OCI-LY7 (cell line): ENCODE measurements at regions not wholly inside any gene's neighbourhood (a gene's known extent, or its start where the extent isn't known, plus 50 kb on each side); places are given as distances from the start of the nearest gene placed in this dataset.

ENCODE experiments used
- CTCF ChIP-seq: fragments of 200-600 bp; sonication (generic); conservative IDR thresholded peaks from 2 replicates; pipeline ENCODE4 v1.5.1; 2014; ENCODE audit warnings: mild to moderate bottlenecking, antibody characterized with exemption, low read length, moderate library complexity, mixed read lengths
- EZH2phosphoT487 ChIP-seq: fragments of 200-600 bp; sonication (generic); IDR thresholded peaks from 2 replicates; pipeline ENCODE4 v1.6.1; 2018; ENCODE audit warnings: low read depth, borderline replicate concordance, mild to moderate bottlenecking, mixed run types, antibody characterized with exemption, low read length, moderate library complexity, mixed read lengths

DNA sequence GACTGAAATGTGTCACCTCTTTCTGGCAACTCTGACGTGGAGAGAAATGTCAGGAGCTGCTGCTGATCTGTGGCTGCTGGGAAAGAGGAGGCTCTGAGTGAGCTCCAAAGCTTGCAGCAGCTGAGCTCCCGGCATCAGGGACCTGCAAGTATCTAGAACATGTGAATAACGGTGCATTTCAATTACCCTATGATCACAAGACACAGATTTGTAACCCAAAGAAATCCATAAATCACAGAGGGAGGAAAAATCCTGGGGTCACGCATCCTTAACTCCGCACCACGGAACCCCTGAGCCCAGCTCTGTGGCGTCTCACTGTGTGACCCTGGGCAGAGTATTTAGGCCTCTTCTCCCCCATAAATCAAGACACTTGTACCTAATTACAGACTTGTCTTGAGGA is 139.8 kb downstream of the IRX2 start:
- TF ChIP-seq CTCF (no peak), EZH2phosphoT487 (no peak)
